Heart left ventricle (tissue), 16 donors: ENCODE measurements at regions not wholly inside any gene's neighbourhood (a gene's known extent, or its start where the extent isn't known, plus 50 kb on each side); places are given as distances from the start of the nearest gene placed in this dataset.

ENCODE experiments used
- ATAC-seq, 4 donors: fragments of 200-7000 bp; cut with Tn5 transposase; one replicate each; pipeline ENCODE4 v1.9.1; 2020 to 2022; ENCODE audit warnings: moderate library complexity in 4 of 4, mild to moderate bottlenecking in 3 of 4, moderate number of reproducible peaks in 1 of 4
- DNase-seq, 5 donors: peaks; one replicate each; pipeline ENCODE4 v3.0.0-alpha.2; 2020
- H3K27ac ChIP-seq, 12 donors: fragments of 200-600 bp; sonication (generic) in 4 of 12; one replicate each; pipeline versions ENCODE4 v1.5.0 to v1.8.0; 2016 to 2022; ENCODE audit warnings: mild to moderate bottlenecking in 2 of 12
- H3K27me3 ChIP-seq, 9 donors: fragments of 200-600 bp; sonication (generic) in 2 of 9; one replicate each; pipeline versions ENCODE4 v1.5.1 to v1.8.0; 2016 to 2022; ENCODE audit warnings: mild to moderate bottlenecking in 3 of 9
- H3K36me3 ChIP-seq, 9 donors: fragments of 200-600 bp; sonication (generic) in 2 of 9; one replicate each; pipeline versions ENCODE4 v1.5.0 to v1.8.0; 2018 to 2022; ENCODE audit warnings: mild to moderate bottlenecking in 2 of 9
- H3K4me1 ChIP-seq, 12 donors: fragments of 200-600 bp; sonication (generic) in 4 of 12; one replicate each; pipeline versions ENCODE4 v1.5.0 to v1.8.0; 2016 to 2022; ENCODE audit warnings: mild to moderate bottlenecking in 3 of 12
- H3K4me3 ChIP-seq, 12 donors: fragments of 200-600 bp; sonication (generic) in 4 of 12; one replicate each; pipeline versions ENCODE4 v1.5.0 to v1.8.0; 2017 to 2022; ENCODE audit warnings: mild to moderate bottlenecking in 9 of 12, moderate library complexity in 4 of 12
- H3K9me3 ChIP-seq, 12 donors: fragments of 200-600 bp; sonication (generic) in 4 of 12; one replicate each; pipeline versions ENCODE4 v1.5.0 to v1.8.0; 2016 to 2022; ENCODE audit warnings: mild to moderate bottlenecking in 1 of 12
- POLR2A ChIP-seq, 2 donors: fragments of 450-650 bp; IDR thresholded peaks; one replicate each; pipeline ENCODE4 v1.6.1; 2017; ENCODE audit warnings: antibody characterized with exemption in 2 of 2, mild to moderate bottlenecking in 2 of 2, moderate library complexity in 2 of 2
- WGBS, 4 donors: extraction: QIAGEN DNeasy Blood & Tissue Kit in 2 of 4; methylation state at CpG; one replicate each; pipeline versions ENCODE4 v1.1.5 to v1.1.7; 2013 to 2018; 5-methylcytosine and 5-hydroxymethylcytosine counted together
- intact Hi-C, 10 donors: fragments of 100-400 bp; cut with DNase I; formaldehyde crosslinking; loops; one replicate each; pipeline versions ENCODE4 v1.11.1 to v1.14.2; 2022
- TF ChIP-seq, protein P1 (sequence below), 12 donors: fragments of 200-600 bp; sonication (generic) in 4 of 12; IDR thresholded peaks; one replicate each; pipeline versions ENCODE4 v1.5.0 to v1.8.0; 2018 to 2022; ENCODE audit warnings: antibody characterized with exemption in 12 of 12, mild to moderate bottlenecking in 5 of 12
- donor health status: ischemic (EF 13 %, LVEDD 7.1; RV severe dilation, severe dysfunction).
- donor health status: healthy with polysubstance abuse.
- donor health status: DM: no; HTN: yes; CAD: no.
- donor health status: DM: no; HTN: no; CAD: no.
- donor health status: ischemic (EF 25% LVEDD 6.9; RV normal size, moderate dysfunction).
- donor health status: ischemic (EF 25% LVEDD 5.7; RV mildly dilated, moderate dysfunction).
- donor health status: healthy.
- donor health status: DM: yes; HTN: yes; CAD: no.
- donor health status: ischemic (EF 35%, LVEDD 5.7; RV mildly dilated, moderate dysfunction).
- donor health status: nonischemic (EF 11% LVEDD 7.7; RV severe dilation, severe dysfunction).
- donor health status: DM: yes; HTN: yes; CAD: no.
- donor health status: PGD.
- donor health status: ischemic (EF 29% LVEDD 5.4; RV normal size, mild dysfunction).
- donor health status: nonischemic (EF 23%, LVEDD 6.1; RV moderate dilation, normal function).

DNA sequence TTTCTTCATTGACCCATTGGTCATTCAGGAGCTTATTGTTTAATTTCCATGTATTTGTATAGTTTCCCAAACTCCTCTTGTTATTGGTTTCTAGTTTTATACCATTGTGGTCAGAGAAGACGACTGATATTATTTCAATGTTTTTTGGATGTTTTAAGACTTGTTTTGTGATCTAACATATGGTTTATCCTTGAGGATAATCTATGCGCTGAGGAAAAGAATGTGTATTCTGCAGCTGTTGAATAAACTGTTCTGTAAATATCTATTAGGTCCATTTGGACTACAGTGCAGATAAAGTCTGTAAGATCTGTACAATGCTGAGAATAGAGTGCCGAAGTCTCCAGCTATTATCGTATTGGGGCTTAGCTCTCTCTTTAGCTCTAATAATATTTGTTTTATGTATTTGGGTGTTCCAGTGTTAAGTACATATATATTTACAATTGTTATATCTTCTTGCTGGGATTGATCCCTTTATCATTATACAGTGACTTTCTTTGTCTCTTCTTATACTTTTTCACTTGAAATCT, 223.3 kb upstream of the ZNF217 start:
- Histone ChIP-seq H3K4me3 (no peak overlapping the region), H3K9me3 (peaks cover 0 to 20% (median 4%) of the 10 kb centered on the region in 12 donors), H3K27ac (no peak overlapping the region), H3K36me3 (no peaks in the 10 kb centered on the region), H3K4me1 (no peaks in the 10 kb centered on the region), H3K27me3 (no peaks in the 10 kb centered on the region)
- no peak for ATAC-seq
- intact Hi-C loops, result no loop called here
- DNase-seq, result no peak
- WGBS, 4 donors, result 95 to 96% (median 96%) methylated on average over 4 of the region's 4 CpGs
- TF ChIP-seq, protein P1, sequence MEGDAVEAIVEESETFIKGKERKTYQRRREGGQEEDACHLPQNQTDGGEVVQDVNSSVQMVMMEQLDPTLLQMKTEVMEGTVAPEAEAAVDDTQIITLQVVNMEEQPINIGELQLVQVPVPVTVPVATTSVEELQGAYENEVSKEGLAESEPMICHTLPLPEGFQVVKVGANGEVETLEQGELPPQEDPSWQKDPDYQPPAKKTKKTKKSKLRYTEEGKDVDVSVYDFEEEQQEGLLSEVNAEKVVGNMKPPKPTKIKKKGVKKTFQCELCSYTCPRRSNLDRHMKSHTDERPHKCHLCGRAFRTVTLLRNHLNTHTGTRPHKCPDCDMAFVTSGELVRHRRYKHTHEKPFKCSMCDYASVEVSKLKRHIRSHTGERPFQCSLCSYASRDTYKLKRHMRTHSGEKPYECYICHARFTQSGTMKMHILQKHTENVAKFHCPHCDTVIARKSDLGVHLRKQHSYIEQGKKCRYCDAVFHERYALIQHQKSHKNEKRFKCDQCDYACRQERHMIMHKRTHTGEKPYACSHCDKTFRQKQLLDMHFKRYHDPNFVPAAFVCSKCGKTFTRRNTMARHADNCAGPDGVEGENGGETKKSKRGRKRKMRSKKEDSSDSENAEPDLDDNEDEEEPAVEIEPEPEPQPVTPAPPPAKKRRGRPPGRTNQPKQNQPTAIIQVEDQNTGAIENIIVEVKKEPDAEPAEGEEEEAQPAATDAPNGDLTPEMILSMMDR (IDR thresholded peaks at IDR 0.05), result no peak
- no peak for TF ChIP-seq POLR2A (IDR thresholded peaks at IDR 0.05)

DNA sequence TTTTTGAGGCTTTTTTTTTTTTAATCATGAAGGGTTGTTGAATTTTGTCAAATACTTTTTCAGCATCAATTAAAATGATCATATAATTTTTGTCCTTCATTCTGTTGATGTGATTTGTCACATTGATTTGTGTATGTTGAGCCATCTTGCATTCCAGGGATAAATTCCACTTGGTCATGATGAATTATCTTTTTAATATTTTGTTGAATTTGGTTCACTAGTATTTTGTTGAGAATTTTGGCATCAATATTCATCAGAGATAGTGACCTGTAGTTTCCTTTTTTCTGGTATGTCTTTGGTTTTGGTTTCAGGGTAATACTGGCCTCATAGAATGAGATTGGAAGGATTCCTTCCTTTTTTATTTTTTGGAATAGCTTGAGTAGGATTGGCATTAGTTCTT, 221.9 kb upstream of the ZNF217 start:
- Histone ChIP-seq H3K36me3 (no peaks in the 10 kb centered on the region), H3K4me1 (no peaks in the 10 kb centered on the region), H3K27me3 (no peaks in the 10 kb centered on the region), H3K27ac (no peak overlapping the region), H3K9me3 (peaks cover 0 to 20% (median 4%) of the 10 kb centered on the region in 12 donors), H3K4me3 (no peak overlapping the region)
- intact Hi-C loops, result no loop called here
- ATAC-seq, result no peak
- TF ChIP-seq, protein P1 (IDR thresholded peaks at IDR 0.05), result no peak
- no peak for TF ChIP-seq POLR2A (IDR thresholded peaks at IDR 0.05)
- no peak for DNase-seq

DNA sequence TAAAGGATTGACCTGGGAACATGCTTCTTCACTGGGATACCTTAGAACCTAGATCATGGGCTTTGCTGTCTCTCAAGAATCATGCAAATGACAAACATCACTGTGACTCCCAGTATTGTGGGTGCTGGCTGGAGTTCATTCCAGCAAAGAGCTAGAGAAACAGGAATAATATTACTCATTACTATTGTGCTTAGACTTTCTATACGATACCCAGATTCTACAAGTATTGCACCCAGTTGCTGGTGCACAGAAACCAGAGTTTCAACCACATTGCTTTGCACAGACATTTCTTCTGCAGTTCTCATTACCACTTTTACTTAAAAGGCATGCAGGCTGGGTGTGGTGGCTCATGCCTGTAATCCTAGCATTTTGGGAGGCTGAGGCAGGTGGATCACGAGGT, 220.4 kb upstream of the ZNF217 start:
- WGBS, 4 donors, result 90 to 100% (median 99%) methylated on average over 2 of the region's 2 CpGs

DNA sequence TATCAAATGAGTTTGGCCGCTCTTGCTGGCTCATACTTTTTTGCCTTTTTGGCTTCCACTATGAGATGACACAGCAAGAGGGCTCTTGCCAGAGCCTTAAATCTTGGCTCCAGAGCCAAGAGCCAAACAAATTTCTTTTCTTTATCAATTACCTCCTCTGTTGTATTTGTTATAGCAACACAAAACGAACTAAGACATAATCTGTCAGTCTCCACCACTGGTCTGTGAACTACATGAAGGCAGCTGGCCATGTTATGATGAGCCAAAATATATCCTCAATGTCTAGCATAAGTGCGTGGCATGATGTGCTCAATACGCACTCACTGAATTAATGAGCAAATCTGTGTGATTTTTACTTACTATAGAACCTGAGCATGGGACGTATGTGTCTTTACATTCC, 220.0 kb upstream of the ZNF217 start:
- intact Hi-C loops, result no loop called here
- H3K36me3 ChIP-seq, result no peaks in the 10 kb centered on the region
- WGBS, 4 donors, result 83 to 87% (median 84%) methylated on average over 5 of the region's 5 CpGs
- no peak overlapping the region for H3K4me3 ChIP-seq
- peaks cover 0 to 6% (median 0%) of the 10 kb centered on the region in 12 donors for H3K9me3 ChIP-seq
- DNase-seq (no peak), ATAC-seq (no peak)
- H3K27ac ChIP-seq, result no peak overlapping the region
- H3K4me1 ChIP-seq, result no peaks in the 10 kb centered on the region
- no peak for TF ChIP-seq POLR2A (IDR thresholded peaks at IDR 0.05)
- TF ChIP-seq, protein P1 (IDR thresholded peaks at IDR 0.05), result no peak
- H3K27me3 ChIP-seq, result no peaks in the 10 kb centered on the region

More for the DNA sequence above, 220.4 kb upstream of the ZNF217 start:
- intact Hi-C loops, result no loop called here
- no peak for TF ChIP-seq POLR2A (IDR thresholded peaks at IDR 0.05)
- TF ChIP-seq, protein P1 (IDR thresholded peaks at IDR 0.05), result no peak
- peaks cover 0 to 10% (median 2%) of the 10 kb centered on the region in 12 donors for H3K9me3 ChIP-seq
- DNase-seq, result no peak
- no peaks in the 10 kb centered on the region for H3K27me3 ChIP-seq
- H3K4me1 ChIP-seq, result no peaks in the 10 kb centered on the region
- no peak overlapping the region for H3K27ac ChIP-seq
- ATAC-seq, result no peak
- H3K4me3 ChIP-seq, result no peak overlapping the region
- no peaks in the 10 kb centered on the region for H3K36me3 ChIP-seq
